GM13976 (cell line): ENCODE measurements at regions not wholly inside any gene's neighbourhood (a gene's known extent, or its start where the extent isn't known, plus 50 kb on each side); places are given as distances from the start of the nearest gene placed in this dataset.

Experiments used
- DNase-seq: peaks from one replicate; pipeline ENCODE4 v3.0.0; 2012; ENCODE audit warnings: low spot score
- CTCF ChIP-seq: IDR thresholded peaks from 2 replicates; pipeline ENCODE4 v1.5.1; 2012; ENCODE audit warnings: borderline replicate concordance, mild to moderate bottlenecking; ENCODE audit not compliant: insufficient read depth; ENCODE audit errors: extremely low read depth, missing control alignments, control extremely low read depth
- in situ Hi-C: fragments of 300-500 bp; cut with MboI; formaldehyde crosslinking; loops from one replicate; pipeline ENCODE4 v1.12.0; 2022; ENCODE audit warnings: low sequenced_read_pairs, mixed read lengths, inconsistent platforms; ENCODE audit not compliant: unreplicated experiment

- no peak for DNase-seq
- no peak for TF ChIP-seq CTCF
- in situ Hi-C loops = no loop called here
Measured at GRCh38 chrX:69357317-69357716, 146.8 kb upstream of the NALF2 start.

- TF ChIP-seq CTCF = no peak
- in situ Hi-C loops = no loop called here
- peak; percentile 7 for DNase-seq
Measured at GRCh38 chrX:69324851-69325250, 159.6 kb upstream of the PJA1 start.

GRCh38 chrX:69323786-69324720 lies 158.8 kb upstream of the PJA1 start:
- in situ Hi-C loops = no loop called here
- peak; percentile 6 for DNase-seq
- TF ChIP-seq CTCF = no peak

GRCh38 chrX:69321789-69322188 lies 156.5 kb upstream of the PJA1 start:
- in situ Hi-C loops = no loop called here
- TF ChIP-seq CTCF = no peak
- DNase-seq = no peak

GRCh38 chrX:69321006-69321655 lies 155.9 kb upstream of the PJA1 start:
- in situ Hi-C loops = no loop called here
- TF ChIP-seq CTCF = no peak
- DNase-seq = peak; percentile 1

GRCh38 chrX:69320116-69320515 lies 154.9 kb upstream of the PJA1 start:
- TF ChIP-seq CTCF = no peak
- peak; percentile 2 for DNase-seq
- in situ Hi-C loops = no loop called here
